NCI-H748 (cell line): ENCODE measurements at regions not wholly inside any gene's neighbourhood (a gene's known extent, or its start where the extent isn't known, plus 50 kb on each side); places are given as distances from the start of the nearest gene placed in this dataset.

Experiments used
- DNase-seq: peaks from one replicate; lab custom pipeline; 2025; ENCODE audit not compliant: unreplicated experiment; lab: John Stamatoyannopoulos, UW

DNA sequence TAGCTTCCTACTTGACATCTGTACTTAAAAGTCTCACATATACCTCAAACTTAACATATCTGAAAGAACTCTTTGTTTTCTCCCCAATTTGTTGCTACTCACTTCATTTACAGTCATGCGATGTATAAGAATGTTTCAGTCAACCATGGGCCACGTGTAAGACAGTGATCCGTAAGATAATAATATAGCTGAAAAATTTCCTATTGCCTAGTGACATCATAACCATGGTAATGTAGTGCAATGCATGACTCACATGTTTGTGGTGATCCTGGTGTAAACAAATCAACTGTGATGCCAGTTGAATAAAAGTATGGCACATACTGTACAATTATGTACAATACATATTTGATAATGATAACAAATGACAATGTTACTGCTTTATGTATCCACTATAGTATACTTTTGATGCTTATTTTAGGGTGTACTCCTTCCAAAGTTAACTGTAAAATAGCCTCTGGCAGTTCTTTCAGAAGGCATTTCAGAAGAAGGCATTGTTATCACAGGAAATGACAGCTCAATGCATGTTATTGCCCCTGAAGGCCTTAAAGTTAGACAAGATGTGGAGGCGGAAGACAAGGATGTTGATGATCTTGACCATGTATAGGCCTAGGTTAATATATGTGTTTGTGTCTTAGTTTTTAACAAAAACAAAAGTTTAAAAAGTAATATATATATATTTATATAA lies 579.0 kb downstream of the EPHA7 start:
- no peak for DNase-seq

DNA sequence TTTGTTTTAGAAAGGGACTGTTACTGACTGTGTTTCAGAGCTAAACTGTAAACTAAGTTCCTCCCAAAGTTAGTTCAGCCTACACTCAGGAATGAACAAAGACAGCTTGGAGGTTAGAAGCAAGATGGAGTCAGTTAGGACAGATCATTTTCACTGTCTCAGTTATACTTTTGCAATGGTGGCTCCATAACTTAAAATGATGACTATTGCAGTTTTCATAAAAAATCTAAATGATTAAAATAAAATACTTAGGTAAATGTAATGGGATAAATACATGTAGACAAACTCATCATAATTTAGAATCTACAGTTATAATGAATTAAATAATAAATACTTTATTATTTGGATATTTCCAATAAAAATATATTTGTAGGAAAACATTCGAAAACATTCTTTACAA lies 590.6 kb downstream of the EPHA7 start:
- DNase-seq, result no peak

DNA sequence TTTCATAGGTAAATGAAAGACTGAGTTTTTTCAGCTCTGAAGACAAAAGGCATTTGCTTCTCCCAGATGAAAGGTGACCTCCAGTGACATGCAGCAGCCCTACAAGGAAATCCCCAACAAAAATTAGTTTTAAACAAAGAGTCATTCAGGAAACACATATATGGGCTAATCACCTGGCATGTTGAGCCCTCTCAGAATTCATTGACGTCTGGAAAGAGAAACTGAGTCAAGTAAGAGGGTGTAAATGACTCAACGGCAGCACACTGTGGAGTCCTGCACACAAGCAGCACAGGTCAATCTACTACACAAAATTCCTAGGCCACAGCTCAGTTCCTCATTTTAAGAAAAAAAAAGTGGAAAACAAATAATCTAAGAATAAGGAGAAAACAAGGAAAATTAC lies 592.3 kb downstream of the EPHA7 start:
- no peak for DNase-seq

DNA sequence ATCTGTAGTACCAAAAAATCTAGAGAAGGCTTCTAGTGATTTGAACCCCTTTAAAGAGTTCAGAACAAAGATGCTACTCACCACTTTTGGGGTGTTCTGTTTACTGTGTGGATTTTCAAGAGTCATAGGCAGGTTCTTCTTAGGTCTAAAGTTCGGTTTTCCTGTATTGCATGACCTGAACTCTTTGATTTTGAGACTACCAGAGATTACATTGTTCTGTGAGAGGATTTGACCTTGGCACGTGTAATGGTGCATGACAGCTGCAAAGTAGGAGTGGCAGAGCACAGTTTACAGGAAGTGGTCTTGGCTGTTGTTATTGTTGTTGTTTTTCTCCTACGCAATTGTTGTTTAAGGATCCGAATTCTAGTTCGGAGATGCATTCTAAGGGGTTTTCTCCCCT lies 592.7 kb downstream of the EPHA7 start:
- DNase-seq, result no peak

DNA sequence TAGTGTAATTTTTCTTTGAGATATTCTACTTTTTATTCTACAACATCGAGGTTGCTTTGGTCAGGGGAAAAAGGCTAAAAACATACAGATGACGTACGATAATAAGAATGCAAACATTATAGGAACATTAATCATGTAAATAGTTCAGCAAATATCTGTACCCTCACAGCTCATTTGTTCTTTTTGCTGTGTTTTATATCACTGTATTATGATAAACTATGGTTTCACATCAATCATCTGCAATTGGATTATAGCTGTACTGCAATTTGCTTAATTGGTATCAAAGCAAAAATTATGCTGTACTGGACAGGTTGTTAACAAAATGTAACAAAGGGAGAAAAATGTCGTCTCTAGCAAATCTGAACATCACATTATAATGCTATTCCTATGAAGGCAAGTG lies 597.1 kb downstream of the EPHA7 start:
- no peak for DNase-seq

DNA sequence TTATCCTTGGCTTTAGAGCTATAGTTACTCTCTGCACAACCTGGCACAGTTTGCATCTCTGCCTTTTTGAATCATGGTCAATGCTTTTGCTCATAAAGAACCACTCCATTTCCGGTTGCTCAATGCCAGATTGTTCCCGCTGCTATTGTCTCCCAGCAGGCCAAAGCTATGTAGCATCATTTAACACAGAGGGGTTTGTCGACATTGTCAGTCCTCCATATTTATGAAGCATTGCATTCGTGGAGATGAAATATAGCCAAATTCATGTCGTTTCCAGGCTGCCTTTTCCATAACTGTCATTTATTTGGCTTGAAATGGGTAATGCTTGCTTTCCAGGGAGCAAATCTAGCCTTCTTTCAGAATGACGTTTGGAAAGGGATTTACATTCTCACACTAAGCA lies 598.8 kb downstream of the EPHA7 start:
- DNase-seq, result no peak

DNA sequence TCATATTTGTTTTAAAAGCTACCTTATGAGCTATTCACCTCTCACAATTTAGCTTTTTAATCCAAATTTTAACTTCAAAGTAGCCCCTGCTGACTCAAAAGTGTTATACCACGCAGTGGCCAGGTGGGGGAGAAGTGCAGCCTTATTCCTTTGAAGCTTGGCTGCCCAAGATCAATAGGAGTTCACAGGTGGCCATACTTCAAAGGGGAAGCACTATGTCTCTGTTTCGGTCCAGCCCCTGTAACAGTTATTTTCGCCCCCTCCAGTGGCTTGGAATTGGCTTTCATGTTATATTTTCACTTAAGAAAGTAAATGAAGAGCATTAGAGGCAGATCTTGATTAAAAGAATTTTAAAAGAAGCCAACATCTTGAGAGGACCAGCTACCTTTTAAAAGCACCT lies 608.4 kb downstream of the EPHA7 start:
- peak; percentile 81 for DNase-seq

DNA sequence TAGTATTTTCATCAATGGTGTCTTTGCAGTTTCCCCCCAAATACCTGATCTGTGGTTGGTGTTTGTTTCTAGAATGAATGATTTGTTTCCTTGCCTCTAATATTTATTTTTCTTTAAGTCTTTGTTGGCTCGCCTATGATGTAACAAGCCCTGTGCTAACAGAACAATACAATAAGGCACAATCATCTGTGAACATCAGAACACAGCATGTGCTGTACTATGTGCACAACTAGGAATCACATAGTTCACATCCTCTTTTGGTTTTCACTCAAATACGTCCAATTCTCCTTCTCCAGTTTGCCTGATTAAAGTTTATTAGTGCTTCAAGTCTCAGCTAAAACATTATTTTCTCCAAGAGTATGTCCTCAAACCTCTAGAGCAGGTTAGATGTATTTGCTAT lies 613.1 kb downstream of the EPHA7 start:
- peak; percentile 23 for DNase-seq

DNA sequence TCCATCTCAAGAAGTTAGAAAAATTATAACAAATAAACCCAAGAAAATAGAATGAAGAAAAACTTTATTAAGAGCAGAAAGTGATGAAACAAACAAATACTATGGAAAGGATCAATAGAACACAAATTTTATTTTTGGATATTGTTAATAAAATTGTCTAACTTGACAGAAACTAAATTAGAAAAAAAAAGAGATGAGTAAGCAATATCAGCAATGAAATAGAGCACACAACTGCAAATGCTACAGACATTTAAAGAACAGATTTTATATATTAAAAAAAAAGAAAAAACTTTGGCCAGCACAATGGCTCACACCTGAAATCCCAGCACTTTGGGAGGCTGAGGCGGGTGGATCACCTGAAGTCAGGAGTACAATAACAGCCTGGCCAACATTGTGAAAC lies 628.0 kb downstream of the EPHA7 start:
- no peak for DNase-seq

DNA sequence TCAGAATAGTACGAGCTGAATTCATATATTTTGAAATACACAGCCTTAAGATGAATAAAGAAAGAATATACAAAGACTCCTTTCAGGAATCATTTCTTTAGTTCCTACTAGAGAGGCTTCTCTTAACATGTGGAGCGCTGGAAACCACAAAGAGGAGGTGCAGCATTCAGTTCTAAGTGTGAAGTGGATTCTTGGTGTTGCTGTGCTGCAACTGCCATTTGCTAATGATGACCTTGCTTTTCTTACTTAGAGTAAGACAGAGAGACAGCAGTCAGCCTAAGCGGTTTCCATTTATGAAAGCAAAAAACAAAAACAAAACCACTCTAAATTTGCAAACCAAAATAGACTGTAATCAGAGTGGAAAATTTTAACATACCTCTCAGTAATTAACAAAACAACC lies 629.0 kb downstream of the EPHA7 start:
- DNase-seq, result no peak

DNA sequence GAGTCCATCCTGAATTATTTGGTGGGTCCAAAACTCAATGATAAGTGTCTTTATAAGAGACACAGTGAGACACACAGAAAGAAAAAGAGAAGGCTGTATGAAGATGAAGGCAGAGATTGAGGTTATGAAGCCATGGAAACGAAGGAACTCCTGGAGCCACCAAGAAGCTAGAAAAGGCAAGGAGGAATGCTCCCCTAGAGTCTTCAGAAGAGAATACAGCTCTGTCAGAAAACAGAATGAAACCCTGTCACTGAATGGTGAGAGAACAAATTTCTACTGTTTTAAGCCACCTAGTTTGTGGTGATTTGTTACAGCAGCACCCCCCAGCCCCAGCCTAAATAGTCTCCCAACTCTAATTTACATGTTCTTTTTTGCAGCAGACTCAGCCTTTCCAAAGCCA lies 635.1 kb downstream of the EPHA7 start:
- no peak for DNase-seq

DNA sequence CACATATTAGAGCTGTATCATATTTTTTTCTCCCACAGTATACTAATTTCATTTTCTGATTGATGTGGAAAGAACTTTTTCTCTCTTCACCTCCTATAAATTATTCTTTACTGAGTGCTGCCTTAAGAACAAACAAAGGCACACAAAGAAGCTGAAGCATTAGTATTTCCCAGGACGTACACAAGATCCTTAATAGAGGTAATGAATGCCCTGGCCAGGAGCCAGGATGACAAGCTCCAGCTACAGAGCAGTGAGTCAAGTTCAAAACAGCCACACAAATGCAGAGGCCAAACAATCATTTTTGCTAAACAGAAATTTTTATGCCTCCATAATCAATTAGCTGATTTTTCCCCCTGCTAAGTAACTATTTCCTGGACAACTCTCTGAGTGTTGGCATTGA lies 639.6 kb downstream of the EPHA7 start:
- DNase-seq, result peak; percentile 95

DNA sequence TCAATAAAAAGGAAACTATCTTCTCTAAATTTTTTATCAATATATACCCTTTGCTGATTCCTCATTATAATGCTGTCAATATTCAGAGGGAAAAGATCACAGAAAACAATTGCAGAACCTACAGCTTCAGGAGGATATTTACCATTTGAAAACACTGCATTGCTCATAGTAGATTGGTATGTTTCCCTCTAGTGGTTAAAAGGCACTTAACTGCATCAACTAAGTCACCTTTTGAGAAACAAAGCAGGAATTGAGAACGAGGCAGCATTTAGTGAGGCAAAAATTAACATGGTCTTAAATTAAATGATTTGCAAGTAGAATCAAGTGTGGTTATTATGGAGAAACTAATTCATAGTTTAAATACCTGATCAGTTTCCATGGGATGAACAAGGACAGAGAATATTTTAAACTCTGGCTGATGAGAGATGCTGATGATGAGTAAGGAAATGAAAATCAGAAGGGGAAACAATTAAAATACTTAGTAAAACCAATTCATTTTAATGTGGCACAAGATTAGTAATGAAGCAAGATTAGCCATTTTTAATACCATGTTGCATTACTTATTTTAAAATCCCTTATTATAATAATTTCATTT lies 642.1 kb downstream of the EPHA7 start:
- DNase-seq, result peak; percentile 81

DNA sequence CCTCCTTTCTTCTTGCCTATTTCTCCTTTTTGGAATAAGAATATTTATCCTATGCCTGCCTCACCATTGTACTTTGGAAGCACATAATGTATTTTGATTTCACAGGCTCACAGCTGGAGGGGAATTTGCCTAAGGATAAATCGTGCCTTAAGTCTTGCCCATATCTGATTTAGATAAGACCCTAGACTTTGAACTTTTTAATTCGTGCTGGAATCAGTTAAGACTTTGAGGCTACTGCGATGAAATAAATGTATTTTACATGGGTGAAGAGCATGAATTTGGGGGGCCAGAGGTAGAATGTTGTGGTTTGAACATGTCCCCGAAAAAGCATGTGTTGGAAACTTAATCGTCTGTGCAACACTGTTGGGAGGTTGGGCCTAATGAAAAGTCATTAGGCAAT lies 648.8 kb downstream of the EPHA7 start:
- no peak for DNase-seq

DNA sequence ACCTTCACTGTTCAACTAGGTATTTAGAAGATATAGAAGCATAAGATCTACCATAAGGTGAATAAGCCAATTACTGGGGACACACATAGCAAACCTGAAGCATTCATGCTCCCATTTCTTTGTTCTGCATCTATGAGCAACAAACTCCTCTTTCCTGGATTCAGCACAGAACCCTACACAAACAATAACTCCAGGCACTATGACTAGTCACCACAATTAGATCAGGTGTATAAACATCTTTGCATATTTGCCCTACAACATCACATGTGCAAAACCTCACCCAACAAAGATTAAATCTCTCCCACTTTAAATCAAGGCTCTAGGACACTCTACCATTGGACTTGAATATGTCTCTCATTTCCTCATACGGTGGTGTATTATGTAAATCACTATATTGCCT lies 652.3 kb downstream of the EPHA7 start:
- no peak for DNase-seq

DNA sequence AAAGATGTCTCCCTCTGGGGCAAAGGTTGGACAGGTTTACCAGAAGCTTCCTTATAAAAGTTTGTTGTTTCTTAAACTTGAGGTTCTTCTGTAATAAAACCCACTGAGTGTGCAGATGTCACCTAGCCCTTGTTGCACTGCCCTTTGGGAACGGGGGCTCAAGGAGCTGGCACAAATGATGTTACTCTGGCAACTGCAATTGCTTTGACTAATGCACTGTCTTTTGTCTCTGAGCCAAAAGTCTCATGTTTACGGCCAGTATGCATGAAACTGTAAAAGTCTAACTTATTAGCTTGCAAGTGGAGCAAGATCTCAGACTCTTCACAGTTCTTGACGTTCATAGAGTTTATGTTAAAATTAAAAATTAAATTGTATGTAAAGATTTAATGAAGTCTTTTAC lies 655.7 kb downstream of the EPHA7 start:
- DNase-seq, result no peak

DNA sequence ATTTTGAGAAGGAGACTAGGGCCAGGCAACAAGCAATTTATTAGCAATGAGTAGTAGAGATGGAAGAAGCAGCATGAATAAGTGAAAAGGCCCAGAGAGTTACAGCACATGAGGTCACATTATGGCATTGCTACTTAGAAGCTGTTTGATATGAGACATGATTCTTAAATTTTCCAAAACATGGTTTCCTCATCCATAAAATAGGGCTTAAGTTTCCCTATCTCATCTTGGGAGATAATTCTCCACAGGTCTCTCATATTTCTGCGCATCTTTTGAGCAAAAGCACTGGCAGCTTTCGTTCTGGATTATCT lies 656.1 kb downstream of the EPHA7 start:
- no peak for DNase-seq

DNA sequence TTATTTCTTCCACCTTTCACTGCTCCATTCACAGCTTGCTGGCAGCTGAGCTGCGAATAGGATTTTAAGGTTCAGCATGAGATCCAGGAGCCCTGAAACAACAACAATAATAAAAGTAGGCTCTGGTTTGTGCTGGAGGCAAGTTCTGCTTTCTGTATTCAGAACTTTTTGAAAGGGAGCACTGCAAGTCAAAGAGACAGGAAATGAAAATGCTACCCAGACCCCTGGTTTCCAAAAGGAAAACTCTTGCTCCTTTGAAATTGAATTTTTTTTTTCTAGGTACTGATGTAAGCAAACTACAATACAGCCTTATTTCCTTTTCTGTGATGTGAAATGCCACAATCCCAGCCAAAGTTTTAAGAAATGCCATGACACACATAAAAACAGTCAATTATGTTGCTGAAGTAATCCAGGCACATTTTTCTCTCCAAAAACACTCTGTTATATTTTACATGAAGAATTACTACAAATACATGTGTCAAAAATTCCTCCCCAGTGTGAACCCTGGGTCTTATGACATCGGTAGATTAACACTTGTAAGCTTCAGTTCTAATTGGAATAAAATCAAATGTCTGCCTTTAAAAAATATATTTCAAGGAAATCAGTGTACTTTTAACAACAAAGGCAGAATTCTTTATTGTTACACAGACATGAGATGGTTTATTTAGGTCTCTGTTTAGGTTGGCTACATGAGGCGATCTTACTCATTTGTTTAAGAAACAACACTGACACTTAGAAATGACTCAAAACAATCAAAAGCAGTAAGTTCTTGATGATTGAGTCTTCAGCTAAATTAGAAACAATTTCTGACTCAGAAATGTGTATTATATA lies 656.7 kb downstream of the EPHA7 start:
- no peak for DNase-seq

DNA sequence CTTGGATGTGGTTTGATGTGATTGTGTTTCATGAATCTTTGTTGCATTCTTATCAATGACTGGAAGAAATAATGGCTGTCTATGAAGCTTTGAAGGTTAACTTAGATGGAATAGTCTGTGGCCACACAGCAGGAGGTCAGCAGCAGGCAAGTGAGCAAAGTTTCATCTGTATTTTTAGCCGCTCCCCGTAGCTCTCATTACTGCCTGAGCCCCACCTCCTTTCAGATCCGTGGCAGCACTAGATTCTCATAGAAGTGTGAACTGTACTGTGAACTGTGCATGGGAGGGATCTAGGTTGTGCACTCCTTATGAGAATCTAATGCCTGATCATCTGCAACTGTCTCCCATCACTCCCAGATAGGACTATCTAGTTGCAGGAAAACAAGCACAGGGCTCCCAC lies 660.2 kb downstream of the EPHA7 start:
- no peak for DNase-seq

DNA sequence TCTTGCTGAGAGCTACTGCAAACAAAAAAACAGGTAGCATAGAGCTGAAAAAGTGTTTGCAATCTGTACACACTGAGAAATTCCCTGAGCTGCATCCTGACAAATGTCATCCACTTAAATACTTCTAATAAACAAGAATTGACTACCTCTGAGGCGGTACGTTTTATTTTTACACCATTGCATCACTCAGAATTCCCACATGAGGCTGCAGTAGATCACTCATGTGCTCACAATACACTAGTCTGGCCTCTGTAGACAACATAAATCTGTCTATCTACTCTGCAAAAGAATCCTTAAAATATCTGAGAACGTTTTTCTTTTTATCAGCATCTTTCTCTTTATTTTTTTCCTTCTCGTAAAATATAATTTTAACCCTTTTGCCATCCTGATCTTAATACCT lies 661.4 kb downstream of the EPHA7 start:
- DNase-seq, result no peak

DNA sequence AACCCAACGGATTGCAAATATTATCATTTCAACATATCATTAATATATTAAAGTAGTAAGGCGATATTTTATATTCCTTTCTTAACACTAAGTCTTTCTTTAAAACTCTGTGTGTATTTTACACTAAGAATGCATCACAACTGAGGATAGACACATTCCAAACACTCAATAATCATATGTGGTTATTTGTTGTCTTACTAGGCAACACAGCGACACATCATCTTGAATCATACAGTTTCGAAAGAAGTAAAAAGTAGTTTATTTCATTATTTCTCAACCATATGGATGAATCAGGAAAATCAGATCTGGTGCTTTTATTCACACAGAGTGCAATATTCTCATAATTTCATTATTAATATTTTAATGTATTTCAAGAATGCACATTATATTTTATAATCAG lies 662.4 kb downstream of the EPHA7 start:
- no peak for DNase-seq

DNA sequence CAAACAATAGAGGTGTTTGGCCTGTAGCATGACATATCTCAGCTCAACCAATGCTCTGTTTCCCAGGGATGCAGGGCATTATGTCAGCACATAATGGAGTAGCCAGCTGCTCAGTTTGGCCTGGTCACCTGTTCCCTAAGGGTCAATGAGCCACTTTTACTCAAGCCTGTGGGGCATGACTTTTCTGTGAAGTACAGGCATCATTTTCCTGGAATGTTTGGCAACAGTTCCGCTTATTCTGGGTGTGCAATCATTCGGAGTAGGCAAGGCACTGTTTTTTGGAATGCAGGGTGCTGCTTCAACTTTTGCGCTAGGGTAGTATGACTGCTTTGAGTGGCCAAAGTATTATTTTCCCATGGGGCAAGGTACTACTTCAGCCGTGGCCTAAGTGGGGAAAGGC lies 665.4 kb downstream of the EPHA7 start:
- DNase-seq, result no peak

DNA sequence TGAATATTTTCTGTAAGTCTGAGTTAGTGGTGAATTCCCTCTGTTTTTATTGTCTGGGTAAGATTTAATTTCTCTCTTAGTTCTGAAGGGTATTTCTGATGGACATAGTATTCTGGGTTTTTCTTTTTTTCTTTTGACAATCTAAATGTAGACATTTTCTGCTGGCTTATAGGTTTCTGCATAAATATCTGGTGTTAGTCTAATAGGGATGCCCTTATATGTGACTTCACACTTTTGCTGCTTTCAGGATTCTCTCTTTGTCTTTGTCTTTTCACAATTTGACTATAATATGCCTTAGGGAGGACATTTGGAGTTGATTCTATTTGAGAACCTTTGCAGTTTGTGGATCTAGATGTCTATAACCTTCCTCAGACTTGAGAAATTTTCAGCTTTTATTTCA lies 667.2 kb downstream of the EPHA7 start:
- DNase-seq, result no peak
